NCI-H187 (cell line): ENCODE measurements at regions not wholly inside any gene's neighbourhood (a gene's known extent, or its start where the extent isn't known, plus 50 kb on each side); places are given as distances from the start of the nearest gene placed in this dataset.
A peak's percentile ranks its signal among the peaks of the same experiment; 100 is the strongest.

Source experiments
- DNase-seq, 2 experiments: peaks; one replicate each; lab custom pipeline; 2025; lab: John Stamatoyannopoulos, UW

GRCh38 chr21:26739189-26739588 lies 106.0 kb downstream of the ADAMTS1 start:
- no peak for DNase-seq

GRCh38 chr21:26736449-26736848 lies 108.8 kb downstream of the ADAMTS1 start:
- DNase-seq: no peak

DNA sequence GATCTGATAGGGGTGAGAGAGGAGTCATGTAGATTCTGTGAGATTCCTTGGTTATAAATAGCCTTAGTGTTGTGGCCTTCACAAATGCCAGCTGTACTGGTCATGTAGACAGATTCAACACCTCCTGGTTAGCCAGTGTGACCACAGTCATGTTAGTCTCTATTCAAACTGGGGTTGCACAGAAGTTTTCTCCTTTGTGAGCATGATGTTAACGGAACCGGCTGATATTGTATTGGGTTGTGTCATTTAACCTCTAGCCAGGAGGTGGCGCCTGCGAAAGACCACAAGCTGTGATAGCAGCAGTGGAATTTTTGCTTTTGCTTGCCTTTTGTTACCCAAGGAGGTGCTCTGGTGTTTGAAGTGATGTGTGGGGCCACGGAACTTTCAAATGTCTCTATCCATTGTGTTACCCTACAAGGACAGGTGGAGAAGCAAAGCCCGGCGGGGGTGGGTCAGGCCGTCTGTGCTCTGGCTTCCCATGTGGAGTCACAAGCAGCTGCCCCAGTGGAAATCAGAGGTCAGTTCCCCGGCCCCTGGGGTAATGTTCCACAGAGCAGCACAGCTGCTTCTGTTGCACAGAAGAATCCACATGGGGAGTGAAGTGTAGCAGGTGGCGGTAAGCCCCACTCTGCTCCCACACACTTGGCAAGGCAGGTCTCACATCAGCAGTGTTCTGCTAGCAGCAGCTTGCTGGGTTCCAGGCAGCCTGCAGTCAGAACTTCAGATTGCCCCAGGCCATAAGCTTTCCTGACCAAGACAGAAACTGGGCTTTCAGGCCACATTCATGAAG lies 112.6 kb downstream of the ADAMTS1 start:
- DNase-seq: no peak

DNA sequence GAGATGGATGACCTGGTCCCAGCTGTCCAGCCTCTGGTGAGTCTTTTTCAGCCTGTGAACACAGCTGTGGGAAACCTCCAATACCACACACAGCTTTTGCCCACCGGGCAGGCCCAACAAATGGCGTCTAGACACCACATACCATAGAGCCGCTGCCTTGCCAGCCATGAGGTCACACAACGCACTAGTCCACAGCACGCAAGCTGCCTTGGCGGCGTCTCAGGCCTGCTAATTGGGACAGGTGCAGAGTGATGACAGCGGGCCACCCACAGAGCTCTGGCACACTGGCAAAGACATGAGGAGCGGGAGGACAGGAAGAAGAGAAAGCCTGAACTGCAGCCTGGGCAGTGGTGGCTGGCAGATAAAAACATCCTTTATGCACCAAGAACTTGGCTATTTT lies 125.5 kb downstream of the ADAMTS1 start:
- no peak for DNase-seq

DNA sequence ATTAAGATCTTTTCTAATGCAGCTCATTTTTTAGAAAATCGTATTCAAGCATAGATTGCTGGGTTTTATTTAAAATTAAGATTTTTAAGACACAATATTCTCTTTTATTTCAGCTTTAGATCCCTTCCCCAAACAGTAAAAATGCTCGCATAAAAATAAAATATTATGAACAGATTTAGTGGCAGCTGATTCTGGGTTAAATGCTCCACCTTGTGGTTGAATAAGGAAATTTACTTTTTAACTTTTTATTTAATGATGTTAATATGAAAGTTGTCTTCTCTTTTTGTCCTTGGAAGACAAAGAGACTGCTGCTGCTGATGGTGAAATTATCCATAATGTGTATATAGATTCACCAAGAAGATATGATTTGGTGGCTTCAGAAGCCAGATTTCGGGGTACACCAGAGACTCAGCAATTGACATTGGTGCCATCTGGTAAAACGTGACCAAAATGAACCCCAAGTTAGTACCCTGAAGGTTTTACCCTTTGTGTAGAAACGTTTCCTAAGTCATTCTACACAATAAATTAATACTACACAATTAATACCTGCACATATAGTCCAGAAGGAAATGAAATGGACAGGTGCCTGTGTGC lies 128.0 kb downstream of the ADAMTS1 start:
- DNase-seq: no peak

DNA sequence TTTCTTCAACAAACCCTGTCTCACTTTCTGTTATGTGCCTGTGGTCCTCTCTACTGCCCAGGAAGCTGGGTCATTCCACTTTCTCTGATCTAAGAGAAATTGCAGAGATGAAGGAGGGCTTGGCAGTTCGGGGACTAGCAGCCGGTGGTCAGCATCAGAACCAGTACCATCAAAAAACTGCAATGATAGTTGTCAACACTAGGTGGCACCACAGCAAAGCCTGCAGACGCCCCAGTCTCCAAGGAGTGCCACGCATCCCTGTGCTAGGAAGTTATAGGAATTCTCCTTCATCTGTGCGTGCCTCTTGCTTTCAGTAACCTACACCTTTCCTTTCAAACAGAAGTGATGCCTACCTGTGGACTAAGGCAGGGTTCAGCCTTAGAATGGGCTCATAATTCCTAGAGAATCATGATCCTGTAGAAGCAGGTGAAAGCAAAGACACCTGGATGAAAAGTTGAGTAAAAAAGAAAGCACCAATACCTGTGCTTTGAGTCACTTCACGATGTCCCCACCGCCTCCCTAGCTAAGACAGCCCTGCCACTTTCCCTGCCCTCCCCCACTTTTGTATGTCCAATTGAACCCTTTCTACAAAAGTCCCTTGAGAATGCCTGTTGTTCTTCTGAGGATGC lies 129.2 kb downstream of the ADAMTS1 start:
- DNase-seq: peak in 1 of 2 experiments; percentile 6

- DNase-seq: no peak
Measured at GRCh38 chr21:26715116-26715515, 130.1 kb downstream of the ADAMTS1 start.

GRCh38 chr21:26710155-26710554 lies 135.1 kb downstream of the ADAMTS1 start:
- DNase-seq: no peak

DNA sequence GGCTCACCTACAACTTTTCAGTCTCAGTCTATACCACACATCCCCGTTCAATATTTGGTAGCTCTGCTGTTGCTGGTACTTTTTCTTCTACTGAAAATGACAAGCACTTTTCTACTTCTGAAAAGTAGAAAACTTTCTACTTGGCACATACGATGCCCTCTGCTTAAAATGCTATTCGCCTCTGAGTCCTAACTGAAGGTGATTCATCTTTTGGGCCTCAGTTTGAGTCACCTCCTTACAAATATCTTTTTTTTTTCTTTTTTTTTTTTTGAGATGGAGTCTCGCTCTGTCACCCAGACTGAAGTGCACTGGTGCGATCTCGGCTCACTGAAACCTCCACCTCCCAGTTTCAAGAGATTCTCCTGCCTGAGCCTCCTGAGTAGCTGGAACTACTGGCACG lies 136.0 kb upstream of the CYYR1 start:
- no peak for DNase-seq

GRCh38 chr21:26708223-26708800 lies 135.2 kb upstream of the CYYR1 start:
- DNase-seq: no peak

GRCh38 chr21:26707246-26707645 lies 134.2 kb upstream of the CYYR1 start:
- DNase-seq: no peak

- no peak for DNase-seq
Measured at GRCh38 chr21:26698416-26698815, 125.3 kb upstream of the CYYR1 start.

GRCh38 chr21:26691416-26691815 lies 118.3 kb upstream of the CYYR1 start:
- no peak for DNase-seq

- no peak for DNase-seq
Measured at GRCh38 chr21:26686705-26687104, 113.6 kb upstream of the CYYR1 start.

- no peak for DNase-seq
Measured at GRCh38 chr21:26686278-26686677, 113.2 kb upstream of the CYYR1 start.

- DNase-seq: no peak
Measured at GRCh38 chr21:26684889-26685288, 111.8 kb upstream of the CYYR1 start.

- no peak for DNase-seq
Measured at GRCh38 chr21:26683996-26684395, 110.9 kb upstream of the CYYR1 start.

DNA sequence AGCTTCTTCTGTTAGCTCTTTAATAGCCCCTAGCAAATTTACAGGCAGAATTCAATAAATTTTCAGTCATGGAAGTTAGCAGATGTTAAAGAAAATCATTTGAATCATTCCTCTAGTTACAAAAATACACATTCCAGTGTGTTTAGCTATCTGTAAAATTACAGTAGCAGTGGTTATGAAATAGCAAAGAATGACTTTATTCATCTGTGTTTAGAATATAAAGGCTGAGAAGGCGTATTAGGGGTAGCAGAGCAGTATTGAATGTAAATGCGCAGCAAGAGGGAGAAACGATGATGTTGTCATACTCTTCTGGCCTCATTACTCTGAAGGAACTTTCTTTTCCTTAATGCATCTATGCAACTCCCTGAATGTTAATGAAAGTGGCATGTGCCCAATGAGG lies 106.2 kb upstream of the CYYR1 start:
- no peak for DNase-seq

- DNase-seq: no peak
Measured at GRCh38 chr21:26674323-26674722, 101.2 kb upstream of the CYYR1 start.

- DNase-seq: no peak
Measured at GRCh38 chr21:26669215-26669764, 96.2 kb upstream of the CYYR1 start.

DNA sequence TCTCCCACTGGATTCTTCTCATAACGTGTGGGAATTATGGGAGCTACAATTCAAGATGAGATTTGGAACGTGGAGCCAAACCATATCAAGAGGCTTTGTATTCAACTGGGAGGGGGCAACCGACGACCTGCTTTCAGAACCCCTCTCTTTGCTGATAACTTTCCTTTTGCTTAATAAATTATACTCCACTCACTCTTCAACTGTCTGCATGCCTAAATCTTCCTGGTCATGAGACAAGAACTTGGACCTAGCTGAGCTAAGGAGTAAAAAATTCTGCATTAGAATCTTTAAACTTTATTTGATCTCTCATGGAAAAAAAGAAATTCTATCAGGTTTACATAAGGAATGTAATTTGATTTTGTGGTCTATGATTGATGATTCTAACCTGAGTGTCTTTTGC lies 86.7 kb upstream of the CYYR1 start:
- no peak for DNase-seq

- no peak for DNase-seq
Measured at GRCh38 chr21:26659182-26659581, 86.1 kb upstream of the CYYR1 start.

DNA sequence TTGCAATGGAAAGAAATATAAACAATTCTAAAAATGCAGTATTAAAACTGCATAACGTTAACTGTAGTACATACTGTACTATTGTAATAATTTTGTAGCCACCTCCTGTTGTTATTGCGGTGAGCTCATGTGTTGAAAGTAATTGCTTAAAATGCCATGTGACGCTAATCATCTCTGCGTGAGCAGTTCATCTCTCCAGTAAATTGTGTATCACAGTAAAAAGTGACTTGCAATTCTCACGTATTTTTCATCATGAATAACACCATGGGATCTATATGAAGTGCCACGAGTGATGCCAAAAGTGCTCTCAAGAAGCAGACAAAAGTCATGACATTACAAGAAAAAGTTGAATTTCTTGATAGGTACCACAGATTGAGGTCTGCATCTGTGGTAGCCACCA lies 82.4 kb upstream of the CYYR1 start:
- DNase-seq: no peak
